ENCODE measurements at regions not wholly inside any gene's neighbourhood (a gene's known extent, or its start where the extent isn't known, plus 50 kb on each side); places are given as distances from the start of the nearest gene placed in this dataset.
A peak's percentile ranks its signal among the peaks of the same experiment; 100 is the strongest.

- Mint-ChIP-seq H3K27ac (no peak overlapping the region), H3K9me3 (no peaks in the 10 kb centered on the region), H3K27me3 (no peaks in the 10 kb centered on the region), H3K4me3 (no peak overlapping the region), H3K4me1 (no peaks in the 10 kb centered on the region), H3K36me3 (ENCODE audit: low read depth) (no peaks in the 10 kb centered on the region)
- ATAC-seq (replicated peaks): no peak
These were observed 327.5 kb upstream of the ZMIZ1 start for GRCh38 chr10:78740976-78741915.

- Mint-ChIP-seq H3K27ac (no peak overlapping the region), H3K4me3 (no peak overlapping the region), H3K36me3 (ENCODE audit: low read depth) (no peaks in the 10 kb centered on the region), H3K27me3 (no peaks in the 10 kb centered on the region), H3K4me1 (no peaks in the 10 kb centered on the region), H3K9me3 (no peaks in the 10 kb centered on the region)
- ATAC-seq (replicated peaks): no peak
These were observed 326.4 kb upstream of the ZMIZ1 start for GRCh38 chr10:78742406-78742729.

- no peaks in the 10 kb centered on the region for H3K4me1 Mint-ChIP-seq
- H3K4me3 Mint-ChIP-seq: no peak overlapping the region
- H3K9me3 Mint-ChIP-seq: no peaks in the 10 kb centered on the region
- no peak for ATAC-seq (replicated peaks)
- H3K36me3 Mint-ChIP-seq (ENCODE audit: low read depth): no peaks in the 10 kb centered on the region
- no peak overlapping the region for H3K27ac Mint-ChIP-seq
- no peaks in the 10 kb centered on the region for H3K27me3 Mint-ChIP-seq
These were observed 325.8 kb upstream of the ZMIZ1 start for GRCh38 chr10:78742730-78743615.

- Mint-ChIP-seq H3K4me1 (no peaks in the 10 kb centered on the region), H3K4me3 (no peak overlapping the region), H3K27me3 (peaks cover 5% of the 10 kb centered on the region), H3K27ac (no peak overlapping the region), H3K36me3 (ENCODE audit: low read depth) (no peaks in the 10 kb centered on the region), H3K9me3 (no peaks in the 10 kb centered on the region)
- no peak for ATAC-seq (replicated peaks)
These were observed 324.7 kb upstream of the ZMIZ1 start for GRCh38 chr10:78744056-78744455.

GRCh38 chr10:78744491-78745090, 324.2 kb upstream of the ZMIZ1 start:
- H3K27ac Mint-ChIP-seq: no peak overlapping the region
- no peaks in the 10 kb centered on the region for H3K36me3 Mint-ChIP-seq (ENCODE audit: low read depth)
- H3K4me1 Mint-ChIP-seq: no peaks in the 10 kb centered on the region
- no peak overlapping the region for H3K4me3 Mint-ChIP-seq
- no peak for ATAC-seq (replicated peaks)
- H3K9me3 Mint-ChIP-seq: no peaks in the 10 kb centered on the region
- peaks cover 6% of the 10 kb centered on the region for H3K27me3 Mint-ChIP-seq

- Mint-ChIP-seq H3K27me3 (peaks cover 6% of the 10 kb centered on the region), H3K36me3 (ENCODE audit: low read depth) (no peaks in the 10 kb centered on the region), H3K9me3 (no peaks in the 10 kb centered on the region), H3K27ac (no peak overlapping the region), H3K4me1 (no peaks in the 10 kb centered on the region), H3K4me3 (no peak overlapping the region)
- no peak for ATAC-seq (replicated peaks)
These were observed 323.3 kb upstream of the ZMIZ1 start for GRCh38 chr10:78745441-78745840.

- no peak for ATAC-seq (replicated peaks)
- H3K4me1 Mint-ChIP-seq: no peaks in the 10 kb centered on the region
- no peak overlapping the region for H3K4me3 Mint-ChIP-seq
- peaks cover 6% of the 10 kb centered on the region for H3K27me3 Mint-ChIP-seq
- no peaks in the 10 kb centered on the region for H3K9me3 Mint-ChIP-seq
- H3K36me3 Mint-ChIP-seq (ENCODE audit: low read depth): no peaks in the 10 kb centered on the region
- H3K27ac Mint-ChIP-seq: no peak overlapping the region
These were observed 322.5 kb upstream of the ZMIZ1 start for GRCh38 chr10:78746155-78746763.

GRCh38 chr10:78747401-78748234, 321.1 kb upstream of the ZMIZ1 start:
- ATAC-seq (replicated peaks): no peak
- Mint-ChIP-seq H3K4me3 (no peak overlapping the region), H3K27me3 (peaks cover 18% of the 10 kb centered on the region), H3K4me1 (no peaks in the 10 kb centered on the region), H3K9me3 (no peaks in the 10 kb centered on the region), H3K27ac (no peak overlapping the region), H3K36me3 (ENCODE audit: low read depth) (no peaks in the 10 kb centered on the region)

GRCh38 chr10:78748235-78748533, 320.6 kb upstream of the ZMIZ1 start:
- Mint-ChIP-seq H3K27me3 (peaks cover 18% of the 10 kb centered on the region), H3K27ac (no peak overlapping the region), H3K9me3 (no peaks in the 10 kb centered on the region), H3K4me3 (no peak overlapping the region), H3K36me3 (ENCODE audit: low read depth) (no peaks in the 10 kb centered on the region), H3K4me1 (no peaks in the 10 kb centered on the region)
- ATAC-seq (replicated peaks): no peak

GRCh38 chr10:78749200-78749599, 319.6 kb upstream of the ZMIZ1 start:
- Mint-ChIP-seq H3K27me3 (peaks cover 22% of the 10 kb centered on the region), H3K36me3 (ENCODE audit: low read depth) (no peaks in the 10 kb centered on the region), H3K4me1 (no peaks in the 10 kb centered on the region), H3K9me3 (no peaks in the 10 kb centered on the region), H3K27ac (no peak overlapping the region), H3K4me3 (no peak overlapping the region)
- no peak for ATAC-seq (replicated peaks)

- peaks cover 24% of the 10 kb centered on the region for H3K27me3 Mint-ChIP-seq
- H3K4me3 Mint-ChIP-seq: no peak overlapping the region
- no peaks in the 10 kb centered on the region for H3K36me3 Mint-ChIP-seq (ENCODE audit: low read depth)
- no peaks in the 10 kb centered on the region for H3K4me1 Mint-ChIP-seq
- peak; percentile 18 for ATAC-seq (replicated peaks)
- H3K27ac Mint-ChIP-seq: no peak overlapping the region
- no peaks in the 10 kb centered on the region for H3K9me3 Mint-ChIP-seq
These were observed 318.9 kb upstream of the ZMIZ1 start for GRCh38 chr10:78749898-78750297.

GRCh38 chr10:78750418-78750817, 318.3 kb upstream of the ZMIZ1 start:
- ATAC-seq (replicated peaks): no peak
- H3K4me1 Mint-ChIP-seq: no peaks in the 10 kb centered on the region
- H3K36me3 Mint-ChIP-seq (ENCODE audit: low read depth): no peaks in the 10 kb centered on the region
- H3K27me3 Mint-ChIP-seq: peaks cover 24% of the 10 kb centered on the region
- no peaks in the 10 kb centered on the region for H3K9me3 Mint-ChIP-seq
- no peak overlapping the region for H3K27ac Mint-ChIP-seq
- H3K4me3 Mint-ChIP-seq: no peak overlapping the region

- no peak overlapping the region for H3K4me3 Mint-ChIP-seq
- H3K4me1 Mint-ChIP-seq: no peaks in the 10 kb centered on the region
- no peaks in the 10 kb centered on the region for H3K36me3 Mint-ChIP-seq (ENCODE audit: low read depth)
- no peak overlapping the region for H3K27ac Mint-ChIP-seq
- no peak for ATAC-seq (replicated peaks)
- peaks cover 24% of the 10 kb centered on the region for H3K27me3 Mint-ChIP-seq
- no peaks in the 10 kb centered on the region for H3K9me3 Mint-ChIP-seq
These were observed 317.1 kb upstream of the ZMIZ1 start for GRCh38 chr10:78751716-78752115.

GRCh38 chr10:78752221-78752620, 316.5 kb upstream of the ZMIZ1 start:
- H3K9me3 Mint-ChIP-seq: no peaks in the 10 kb centered on the region
- H3K36me3 Mint-ChIP-seq (ENCODE audit: low read depth): no peaks in the 10 kb centered on the region
- ATAC-seq (replicated peaks): no peak
- no peak overlapping the region for H3K27ac Mint-ChIP-seq
- no peaks in the 10 kb centered on the region for H3K4me1 Mint-ChIP-seq
- H3K27me3 Mint-ChIP-seq: peaks cover 27% of the 10 kb centered on the region
- H3K4me3 Mint-ChIP-seq: no peak overlapping the region

Data from activated T-helper 17 cell treated with anti-CD3 and anti-CD28 coated beads, Interleukin-2, amount 50 U/mL, for 72 hours (primary cell).